NCI-H2029 treated with DMSO at 0.1 percent for 48 hours (cell line): ENCODE measurements at regions not wholly inside any gene's neighbourhood (a gene's known extent, or its start where the extent isn't known, plus 50 kb on each side); places are given as distances from the start of the nearest gene placed in this dataset.
A peak's percentile ranks its signal among the peaks of the same experiment; 100 is the strongest.
"Not testable (repeated sequence)": the region's sequence is repeated elsewhere in the genome, so short reads cannot be mapped to it uniquely, and the experiment has no call there.

Experiments used
- DNase-seq: peaks from one replicate; lab custom pipeline; 2025; lab: John Stamatoyannopoulos, UW

DNA sequence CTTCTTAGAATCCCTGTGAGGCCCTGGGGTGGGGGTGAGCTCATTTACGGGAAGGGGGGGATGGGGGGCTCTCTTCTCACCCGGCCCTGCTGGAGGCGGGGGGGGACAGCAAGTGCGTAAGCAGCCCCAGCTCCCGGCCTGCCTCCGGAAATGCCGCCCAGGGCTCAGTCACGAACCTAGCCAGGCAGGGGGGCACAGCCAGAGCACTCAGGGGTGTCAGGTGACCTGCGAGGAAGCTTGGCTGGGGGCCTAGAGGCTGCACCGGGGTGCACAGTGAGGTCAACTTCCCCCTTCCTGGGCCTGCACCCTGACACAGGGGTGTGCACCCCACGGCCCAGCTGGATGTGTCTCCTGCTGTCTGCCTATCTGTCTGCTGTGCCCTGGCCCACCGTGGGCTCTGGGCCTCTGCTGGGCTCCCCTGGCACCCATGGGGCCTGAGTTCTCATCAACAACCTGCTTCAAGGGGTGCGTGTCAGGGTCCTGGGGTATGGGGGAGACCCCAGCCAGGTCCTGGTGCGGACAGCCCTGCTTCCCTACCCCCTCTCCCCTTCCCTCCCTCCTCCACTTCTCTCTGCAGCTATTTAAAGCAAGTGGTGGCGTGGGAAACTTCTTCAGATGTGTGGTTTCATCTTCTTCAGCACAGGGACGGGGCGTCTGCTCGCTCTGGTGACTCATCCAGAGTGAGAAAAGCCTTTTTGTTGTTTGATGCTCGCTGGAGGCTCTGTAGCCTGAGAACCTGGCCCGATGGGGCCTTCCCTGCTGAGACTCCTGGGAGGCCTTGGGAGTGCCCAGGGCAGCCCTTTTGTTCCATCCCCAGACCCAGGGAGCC lies 92.5 kb upstream of the RUNX3 start:
- DNase-seq: no peak

DNA sequence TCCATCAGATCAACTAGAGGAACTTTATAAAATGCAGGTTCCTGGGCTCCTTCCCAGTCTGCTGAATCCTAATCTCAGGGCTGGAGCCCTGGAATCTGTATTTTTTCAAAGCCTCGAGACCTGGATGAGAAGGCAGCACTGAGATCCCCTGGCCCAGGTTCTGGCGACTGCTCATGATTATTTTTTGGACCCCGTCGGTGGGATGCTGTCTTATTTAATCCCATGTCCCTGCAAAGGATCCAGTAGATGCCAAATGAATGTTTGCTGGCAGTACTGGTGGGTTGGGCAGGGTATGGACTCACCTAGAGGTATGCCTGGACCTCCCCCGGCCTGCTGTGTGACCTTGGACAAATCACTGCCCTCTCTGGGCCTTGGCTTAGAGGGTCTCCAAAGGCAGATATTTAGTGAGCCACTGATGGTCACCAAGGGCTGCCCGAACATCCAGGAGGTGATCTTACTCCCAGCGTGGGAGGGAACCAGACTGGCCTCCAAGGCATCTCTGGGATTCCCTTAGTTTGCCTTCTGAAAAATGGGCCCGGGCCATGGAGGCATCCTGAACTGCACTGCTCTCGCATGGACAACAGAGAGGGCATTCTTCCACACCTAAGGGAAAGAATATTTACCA lies 91.6 kb upstream of the RUNX3 start:
- no peak for DNase-seq

DNA sequence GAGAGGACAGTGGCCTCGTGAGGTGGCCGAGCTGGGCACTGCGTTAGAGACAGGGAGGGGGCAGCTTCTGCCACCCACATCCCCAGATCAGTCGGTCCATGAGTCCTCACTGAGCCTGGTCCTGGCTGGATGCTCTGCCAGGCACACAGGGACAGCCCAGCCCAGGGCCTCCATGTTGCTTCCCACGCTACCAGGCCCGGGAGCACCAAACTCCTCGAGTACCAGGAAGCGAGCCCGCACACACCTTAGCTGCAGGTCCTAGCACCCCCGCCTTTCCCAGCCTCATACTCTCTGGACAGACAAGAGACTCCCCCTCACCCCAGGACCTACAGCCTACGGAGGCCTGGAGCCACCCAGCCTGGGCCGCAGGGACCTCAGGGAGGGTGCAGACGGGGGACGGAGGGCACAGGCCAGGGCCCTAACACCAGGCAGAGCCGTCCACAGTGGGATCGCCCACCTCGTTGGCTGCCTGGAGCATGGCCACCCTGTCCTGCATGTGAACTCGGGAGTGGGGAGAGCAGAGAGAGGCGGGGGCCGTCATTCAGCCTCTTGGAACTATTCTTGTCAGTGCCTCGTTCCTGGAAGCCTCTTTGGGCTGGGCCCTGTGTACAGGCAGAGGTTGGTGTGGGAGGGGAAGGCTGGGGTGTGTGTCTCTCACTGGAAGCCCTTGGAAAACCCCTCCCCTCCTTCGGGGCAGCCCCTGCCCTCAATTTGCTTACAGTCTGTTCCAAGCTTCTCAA lies 90.9 kb upstream of the RUNX3 start:
- DNase-seq: no peak

DNA sequence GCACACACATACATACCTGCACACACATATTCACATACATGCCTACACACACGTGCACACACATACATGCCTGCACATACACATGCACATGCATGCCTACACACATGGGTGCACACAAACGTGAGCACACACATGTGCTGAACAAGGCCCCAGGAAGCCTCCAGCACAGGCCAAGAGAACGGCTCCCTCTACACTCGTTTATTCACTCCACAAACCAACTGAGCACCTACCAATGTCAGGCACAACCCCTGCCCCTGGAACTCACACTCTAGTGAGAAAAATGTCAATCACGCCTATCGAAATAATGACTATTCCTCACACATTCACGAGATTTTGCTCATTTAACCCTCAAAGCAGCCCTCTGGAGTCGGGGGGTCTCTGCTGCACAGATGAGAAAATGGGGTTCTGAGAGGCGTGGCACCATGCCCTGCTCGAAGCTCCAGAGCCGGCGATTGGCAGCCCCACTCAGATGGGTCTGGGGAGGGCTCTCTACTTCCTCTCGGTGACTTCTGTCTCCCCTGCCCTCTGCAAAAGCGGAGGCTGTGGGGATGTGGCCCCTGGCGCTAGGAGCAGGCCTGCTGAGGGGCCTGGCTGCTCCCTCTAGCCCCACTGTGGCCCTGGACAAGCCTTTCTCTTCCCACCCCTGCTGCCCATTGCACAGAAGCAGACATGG lies 90.2 kb upstream of the RUNX3 start:
- no peak for DNase-seq

DNA sequence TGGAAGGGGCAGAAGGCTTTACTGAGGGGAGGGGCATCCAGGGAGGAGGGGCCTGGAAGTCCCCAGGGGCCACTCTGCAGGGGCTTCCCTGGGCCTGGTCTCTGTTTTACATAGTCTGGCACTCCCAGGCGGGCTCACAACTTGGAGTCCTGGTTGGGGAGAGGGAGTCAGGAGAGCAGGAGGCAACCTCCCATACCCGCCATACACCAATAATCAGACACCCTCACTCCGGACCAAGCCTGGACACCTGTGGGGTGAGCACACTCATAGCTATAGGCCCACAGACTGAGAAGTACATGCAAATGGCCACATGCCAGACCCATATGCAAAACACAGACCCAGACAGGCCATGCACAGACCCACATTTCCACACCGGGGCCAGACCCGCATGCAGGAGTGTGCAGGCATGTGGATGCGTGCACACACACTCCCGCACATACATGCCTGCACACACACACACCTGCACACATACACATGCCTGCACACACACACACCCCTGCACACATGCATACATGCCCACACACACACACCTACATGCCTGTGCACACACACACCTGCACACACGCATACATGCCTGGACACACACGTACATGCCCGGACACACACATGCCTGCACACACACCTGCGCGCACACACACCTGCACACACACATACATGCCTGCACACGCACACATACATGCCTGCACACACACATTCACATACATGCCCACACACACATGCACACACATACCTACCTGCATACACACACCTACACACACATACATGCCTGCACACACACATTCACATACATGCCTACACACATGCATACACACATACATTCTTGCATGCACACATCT lies 89.5 kb upstream of the RUNX3 start:
- DNase-seq: no peak

DNA sequence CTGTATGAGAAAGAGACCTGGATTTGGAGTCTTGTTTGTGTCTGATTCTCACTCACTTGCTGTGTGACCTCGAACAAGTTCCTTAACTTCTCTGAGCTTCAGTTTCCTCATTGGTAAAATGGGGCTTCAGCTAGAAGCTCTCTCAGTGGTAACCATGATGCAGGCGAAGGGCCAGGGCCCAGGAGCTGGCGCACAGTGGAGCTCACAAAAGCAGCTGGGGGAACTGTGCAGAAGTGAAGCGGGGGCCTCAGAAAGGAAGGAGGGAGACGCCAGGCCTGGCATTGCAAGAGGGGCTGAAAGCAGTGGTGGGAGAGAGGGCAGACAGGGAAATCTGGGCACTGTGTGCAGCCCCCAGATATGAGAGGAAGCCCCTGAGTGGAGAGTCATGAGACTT lies 88.9 kb upstream of the RUNX3 start:
- DNase-seq: no peak

DNA sequence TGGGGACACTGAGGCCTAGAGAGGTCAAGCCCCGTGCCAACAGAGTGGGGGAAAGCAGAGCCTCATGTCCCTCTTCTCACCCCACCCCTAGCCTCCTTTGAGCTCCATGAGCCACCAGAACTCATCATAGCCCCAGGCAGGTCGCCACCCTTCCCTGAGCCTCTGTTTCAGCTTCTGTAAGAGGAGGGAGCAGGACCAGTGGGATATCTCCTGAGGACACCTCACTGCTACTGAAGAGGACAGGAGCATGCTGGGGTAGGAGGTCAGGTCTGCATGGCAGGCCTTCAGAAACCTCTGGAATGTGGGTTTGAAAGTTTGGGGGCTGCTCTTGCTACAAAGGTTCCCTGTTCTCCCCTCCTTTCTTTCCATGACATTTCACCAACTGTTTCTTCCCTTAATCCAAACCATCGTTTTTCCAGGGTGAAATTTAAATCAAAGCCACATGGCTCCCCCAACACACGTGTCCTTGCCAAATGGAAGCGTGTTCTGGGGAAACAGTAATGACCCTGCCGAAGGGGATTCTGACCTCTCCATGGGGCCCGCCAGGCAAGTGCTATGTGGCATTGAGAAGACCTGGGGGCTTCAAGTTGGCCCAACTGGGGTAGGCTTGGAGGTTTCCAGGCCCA lies 88.1 kb upstream of the RUNX3 start:
- no peak for DNase-seq

DNA sequence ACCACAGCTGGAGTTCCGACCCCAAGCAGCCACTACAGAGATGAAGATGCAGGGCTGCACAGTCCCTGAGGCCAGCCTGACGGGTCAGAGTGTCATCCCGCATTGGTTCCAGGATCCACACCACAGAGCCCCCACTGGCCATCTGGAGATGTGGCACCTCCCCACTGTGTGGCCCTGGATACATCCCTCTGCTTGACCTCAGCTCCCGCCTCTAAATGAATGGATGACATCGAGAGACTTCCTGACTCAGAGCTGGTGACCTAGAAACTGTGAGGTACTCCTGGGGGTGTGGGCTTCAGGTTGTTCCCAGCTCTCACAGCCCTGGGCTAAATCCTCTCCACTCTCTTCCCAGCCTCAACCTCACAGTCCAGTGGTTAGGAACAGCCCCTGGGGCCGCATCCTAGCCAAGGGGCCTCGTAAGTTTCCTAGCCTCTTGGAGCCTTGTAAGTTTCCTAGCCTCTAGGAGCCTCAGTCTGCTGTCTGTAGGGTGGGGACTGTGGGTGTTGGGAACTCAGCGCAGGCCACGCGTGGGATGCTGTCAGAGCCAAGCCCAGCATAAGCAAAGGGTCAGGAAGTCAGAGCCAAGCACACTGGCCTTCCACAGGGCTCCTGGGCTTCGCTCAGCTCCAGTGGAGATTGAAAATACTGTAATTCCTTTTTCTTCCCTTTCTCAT lies 87.5 kb upstream of the RUNX3 start:
- no peak for DNase-seq

DNA sequence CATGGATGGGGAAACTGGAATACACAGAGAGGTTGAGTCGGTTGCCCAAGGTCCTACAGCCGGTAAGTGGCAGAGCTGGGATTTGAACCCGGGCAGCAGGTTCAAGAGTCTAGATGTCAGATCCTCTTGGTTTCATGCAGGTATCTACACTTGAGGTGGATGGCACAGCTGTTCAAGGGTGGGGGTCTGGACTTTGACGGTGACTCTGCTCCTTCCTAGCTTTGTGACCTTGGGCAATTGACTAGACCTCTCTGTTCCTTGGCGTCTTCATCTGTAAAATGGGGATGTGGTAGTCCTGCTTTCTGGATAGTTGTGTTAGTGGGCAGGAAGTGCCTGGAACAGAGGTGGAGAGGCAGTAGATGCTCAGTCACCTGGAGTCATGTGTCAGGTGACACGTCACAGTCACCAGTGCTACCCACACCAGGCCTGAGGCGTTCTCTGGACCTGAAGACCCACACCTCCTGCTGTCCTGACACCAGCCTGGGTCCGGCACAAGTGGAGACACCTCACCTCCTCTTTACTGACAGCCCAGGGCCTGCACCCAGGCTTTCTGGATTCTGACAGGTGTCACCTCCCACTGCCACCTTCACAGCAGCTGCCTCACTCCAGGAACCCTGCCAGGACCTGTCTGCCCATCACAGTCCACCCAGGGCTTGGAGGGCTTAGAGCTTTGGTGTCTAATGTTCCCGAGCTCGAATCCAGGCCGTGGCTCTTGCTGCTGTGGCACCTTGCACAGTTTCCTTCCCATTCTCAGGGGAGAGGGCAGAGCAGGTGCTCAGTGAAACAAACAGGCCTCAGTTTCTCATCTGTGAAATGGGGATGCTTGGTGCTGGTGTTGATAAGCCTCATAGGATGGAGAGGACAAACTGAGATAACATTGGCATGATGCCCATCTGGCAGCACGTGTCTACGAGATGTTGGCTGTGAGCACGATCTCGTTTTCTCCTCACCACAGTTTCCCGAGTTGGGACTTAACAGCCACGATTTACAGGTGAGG lies 83.2 kb upstream of the RUNX3 start:
- DNase-seq: no peak

DNA sequence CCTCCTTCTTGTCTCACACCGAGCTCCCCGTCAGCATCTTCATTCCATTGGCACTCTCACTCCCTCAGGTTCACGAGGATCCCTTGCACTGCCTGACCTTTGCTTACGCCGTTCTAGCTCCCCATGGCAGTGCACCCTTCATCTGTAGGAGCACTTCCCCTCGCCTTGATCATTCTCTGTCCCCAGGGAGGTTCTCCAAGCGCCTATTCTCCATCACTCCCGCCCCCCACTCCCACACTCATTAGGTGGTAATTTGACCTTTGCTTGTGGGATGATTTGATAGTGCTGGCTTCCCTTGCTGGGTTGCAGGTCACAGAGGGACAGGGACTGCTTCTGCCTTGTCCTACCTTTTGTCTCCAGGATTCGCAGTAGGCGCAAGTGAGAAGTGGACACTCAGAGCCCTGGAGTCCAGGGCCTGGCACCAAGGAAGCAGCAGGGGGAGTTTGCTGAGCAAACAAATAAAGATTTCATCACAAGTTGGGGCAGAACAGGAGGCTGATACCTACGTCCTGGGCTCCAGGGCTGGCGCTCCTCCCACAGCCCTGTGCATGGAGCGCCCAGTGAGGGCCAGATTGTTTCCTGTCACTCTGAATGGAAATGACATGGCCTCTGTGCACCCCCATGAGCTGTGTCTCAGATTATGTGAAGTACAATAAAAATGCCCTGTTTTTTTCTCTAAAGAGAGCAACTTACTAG lies 82.0 kb upstream of the RUNX3 start:
- peak; percentile 3 for DNase-seq

DNA sequence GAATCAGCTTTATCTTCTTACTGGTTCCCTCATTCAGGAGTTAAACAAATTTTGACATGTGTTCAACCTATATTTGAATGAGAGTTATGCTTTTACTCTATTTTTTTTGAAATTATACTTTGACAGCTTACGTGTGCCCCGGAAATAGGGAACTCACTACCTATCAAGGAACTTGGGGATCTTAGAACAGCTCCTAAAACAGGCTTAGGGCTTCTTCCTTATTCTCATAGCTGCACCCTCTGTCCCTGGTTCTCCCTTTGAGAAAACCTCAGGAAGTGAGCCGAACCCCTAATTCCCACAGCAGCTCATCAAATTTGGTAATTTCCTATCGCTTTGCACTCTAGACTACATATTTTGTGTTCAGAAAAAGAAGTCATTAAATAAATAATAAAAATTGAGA lies 81.2 kb upstream of the RUNX3 start:
- no peak for DNase-seq

DNA sequence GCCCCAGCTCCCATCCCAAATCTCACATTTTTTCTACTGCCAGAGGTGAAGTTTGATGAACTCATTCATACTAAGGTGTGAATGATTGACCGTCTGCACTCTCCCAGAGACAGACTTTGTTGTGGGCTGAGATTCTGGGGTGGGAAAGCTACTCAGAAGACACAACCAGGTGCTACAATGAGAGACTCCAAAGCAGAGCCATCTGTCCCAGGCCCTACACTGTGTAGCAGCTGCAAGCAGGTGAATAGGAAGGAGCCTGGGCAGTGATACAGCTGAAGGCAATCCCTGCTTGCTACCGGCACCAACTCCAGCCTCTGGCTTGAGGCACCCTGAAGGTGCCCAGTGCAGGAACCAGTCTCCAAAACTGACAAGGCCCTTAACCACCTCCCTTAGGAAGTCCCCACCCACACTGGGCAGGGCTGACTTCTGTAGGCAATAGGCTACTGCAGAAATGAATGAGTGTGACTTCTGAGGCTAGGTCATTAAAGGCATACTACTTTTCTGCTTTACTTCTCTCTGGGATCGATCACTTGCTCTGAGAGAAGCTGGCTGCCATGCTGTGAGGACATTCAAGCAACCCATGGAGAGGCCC lies 79.7 kb upstream of the RUNX3 start:
- no peak for DNase-seq

DNA sequence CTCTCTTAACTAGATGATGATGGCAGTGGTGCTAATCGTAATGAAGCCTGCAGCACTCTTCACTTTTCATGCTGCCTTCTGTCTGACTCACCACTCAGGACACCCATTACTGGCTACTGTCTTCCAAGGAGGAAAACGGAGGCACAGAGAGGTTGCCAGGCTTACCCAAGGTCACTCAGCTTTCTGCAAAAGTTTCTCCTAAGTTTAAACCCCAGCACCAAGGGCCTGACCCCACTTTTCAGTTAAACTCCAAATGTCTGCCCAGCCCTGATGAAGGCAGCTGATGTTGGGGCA lies 78.1 kb upstream of the RUNX3 start:
- DNase-seq: no peak

DNA sequence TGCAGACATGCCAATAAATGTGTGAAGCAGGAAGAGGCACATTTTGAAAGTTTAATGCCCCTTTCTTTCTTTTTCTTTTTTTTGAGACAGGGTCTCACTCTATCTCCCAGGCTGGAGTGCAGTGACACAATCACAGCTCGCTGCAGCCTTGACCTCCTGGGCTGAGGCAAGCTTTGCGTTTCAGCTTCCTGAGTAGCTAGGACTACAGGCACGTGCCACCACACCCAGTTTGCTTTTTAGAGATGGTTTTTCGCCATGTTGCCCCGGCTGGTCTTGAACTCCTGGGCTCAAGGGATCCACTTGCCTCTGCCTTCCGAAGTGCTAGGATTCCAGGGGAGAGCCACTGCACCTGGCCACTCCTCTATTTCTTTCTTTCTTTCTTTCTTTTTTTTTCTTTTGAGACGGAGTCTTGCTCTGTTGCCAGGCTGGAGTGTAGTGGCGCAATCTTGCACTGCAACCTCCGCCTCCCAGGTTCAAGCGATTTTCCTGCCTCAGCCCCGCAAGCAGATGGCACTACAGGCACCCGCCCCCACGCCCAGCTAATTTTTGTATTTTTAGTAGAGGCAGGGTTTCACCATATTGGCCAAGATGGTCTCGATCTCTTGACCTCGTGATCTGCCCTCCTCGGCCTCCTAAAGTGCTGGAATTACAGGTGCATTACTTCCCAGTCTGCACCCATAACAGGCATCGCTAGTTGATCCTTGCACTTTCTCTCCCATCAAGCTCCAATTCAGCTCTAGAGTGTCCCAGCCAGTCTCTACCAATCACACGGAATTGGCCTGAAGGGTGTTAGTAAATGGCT lies 77.5 kb upstream of the RUNX3 start:
- DNase-seq: not testable (repeated sequence)

DNA sequence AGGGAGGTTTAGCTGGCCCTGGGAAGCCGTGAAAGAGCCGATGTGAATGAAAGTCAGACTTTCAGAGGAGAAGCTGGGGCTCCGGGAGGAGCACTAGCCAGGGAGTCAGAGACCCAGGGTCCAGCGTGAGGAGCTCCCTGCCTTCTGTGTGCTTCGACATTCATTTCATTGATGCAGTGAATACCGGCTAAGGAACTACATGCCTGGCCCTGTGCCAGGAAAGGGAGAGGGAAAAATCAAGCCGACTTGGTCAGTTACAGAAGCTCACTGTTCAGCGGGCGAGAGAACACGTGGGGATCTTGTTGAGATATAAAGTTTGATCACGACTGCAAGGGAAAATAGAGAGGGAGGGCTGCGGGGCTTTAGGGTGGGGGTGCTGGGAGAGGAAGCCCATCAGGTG lies 76.7 kb upstream of the RUNX3 start:
- DNase-seq: no peak

DNA sequence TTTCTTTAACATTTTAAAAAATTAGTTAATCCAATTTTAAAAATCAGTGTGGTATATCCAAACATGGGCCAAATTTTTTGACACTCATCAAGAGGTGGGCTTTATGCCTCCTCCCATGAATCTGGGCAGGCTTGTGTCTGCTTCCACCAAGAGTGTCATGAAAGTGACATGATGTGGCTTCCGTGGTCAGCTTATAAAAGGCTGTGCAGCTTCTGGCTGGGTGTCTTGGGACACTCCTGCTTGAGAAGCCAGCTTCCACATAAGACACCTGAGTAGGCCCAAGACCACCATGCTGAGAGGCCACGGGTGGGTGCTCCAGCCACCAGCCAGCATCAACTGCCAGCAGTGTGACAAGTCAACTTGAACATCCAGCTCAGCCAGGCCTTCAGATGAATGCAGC lies 74.3 kb upstream of the RUNX3 start:
- no peak for DNase-seq

DNA sequence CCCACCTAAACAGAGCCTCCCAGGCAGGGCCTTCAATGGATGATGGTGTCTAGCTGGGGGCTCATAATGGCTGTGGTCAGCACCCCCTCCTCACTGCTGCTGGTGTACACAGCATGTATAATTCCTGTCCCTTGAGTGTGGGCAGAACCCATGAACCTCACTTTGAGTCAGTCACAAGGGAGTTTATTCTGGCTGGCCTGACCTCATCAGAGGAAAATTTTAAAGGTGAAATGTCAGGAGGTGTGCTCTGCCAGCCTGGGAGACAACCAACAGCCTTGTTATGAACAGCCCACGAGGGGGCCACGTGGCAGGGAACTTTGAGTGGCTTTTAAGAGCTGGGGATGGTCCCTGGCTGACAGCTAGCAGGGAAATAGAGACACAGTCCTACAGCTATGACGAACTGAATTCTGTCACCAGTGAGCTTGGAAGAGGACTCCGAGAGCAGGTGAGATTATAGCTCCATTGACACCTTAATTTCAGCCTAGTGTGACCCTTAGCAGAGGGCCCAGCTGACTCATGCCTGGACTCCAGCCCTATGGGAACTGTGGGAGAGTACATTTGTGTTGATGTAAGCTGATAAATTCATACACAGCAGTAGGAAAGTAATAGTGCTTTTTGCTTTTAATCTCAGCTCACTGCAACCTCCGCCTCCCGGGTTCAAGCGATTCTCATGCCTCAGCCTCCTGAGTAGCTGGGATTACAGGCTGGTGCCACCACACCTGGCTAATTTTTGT lies 73.5 kb upstream of the RUNX3 start:
- no peak for DNase-seq
